ENCODE measurements at regions not wholly inside any gene's neighbourhood (a gene's known extent, or its start where the extent isn't known, plus 50 kb on each side); places are given as distances from the start of the nearest gene placed in this dataset.

DNA sequence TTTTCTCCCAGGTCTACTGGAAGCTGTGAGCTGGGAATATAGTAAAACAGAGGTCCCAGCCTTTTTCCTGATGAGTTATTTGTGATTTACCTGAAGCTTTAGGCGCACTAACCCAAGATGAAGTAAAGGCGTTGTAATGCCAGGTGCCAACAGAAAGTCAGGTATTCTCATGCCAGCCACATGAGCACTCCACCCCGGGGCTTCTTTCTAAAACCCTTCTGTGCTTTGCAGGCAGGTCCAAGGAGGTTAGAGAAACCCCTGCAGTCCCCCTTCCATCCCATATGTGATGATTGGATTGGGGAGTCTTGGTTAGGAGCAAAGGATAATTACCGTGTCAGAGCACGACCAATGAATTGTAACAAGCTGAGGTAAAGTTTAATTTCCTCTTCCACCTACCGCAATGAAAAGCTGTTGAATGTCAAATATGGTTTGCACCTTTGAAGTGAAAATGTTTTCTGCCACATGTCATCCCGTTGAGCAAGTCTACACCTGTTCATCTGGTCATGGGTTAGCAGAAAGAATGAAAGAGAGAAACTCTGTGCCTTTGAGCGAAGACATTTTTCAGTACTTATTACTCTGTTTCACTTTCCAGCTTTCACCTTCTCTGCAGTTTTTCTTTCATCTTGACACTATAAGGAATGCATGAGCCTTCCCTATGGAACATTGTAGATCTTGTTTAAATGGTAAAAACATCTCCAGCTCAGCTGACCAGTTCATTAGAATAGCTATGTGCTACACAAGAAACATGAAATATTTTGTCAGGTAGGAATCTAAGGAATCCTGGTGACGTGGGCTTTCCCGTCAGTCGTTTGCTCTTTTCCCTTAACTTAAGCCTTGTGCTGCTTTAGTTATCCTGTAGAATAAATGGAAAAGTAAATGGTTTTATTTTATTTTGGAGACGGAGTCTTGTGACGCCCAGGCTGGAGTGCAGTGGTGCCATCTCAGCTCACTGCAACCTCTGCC is 204.6 kb upstream of the IL12A start:
- Mint-ChIP-seq H3K27me3 (ENCODE audit: low read depth) (peaks cover 4% of the 10 kb centered on the region), H3K9me3 (no peaks in the 10 kb centered on the region), H3K27ac (no peak overlapping the region), H3K36me3 (ENCODE audit: low read depth) (no peaks in the 10 kb centered on the region), H3K4me3 (no peak overlapping the region), H3K4me1 (ENCODE audit: low read depth) (no peaks in the 10 kb centered on the region)
- DNase-seq, result no peak
- CTCF ChIA-PET, result interaction anchor here (0.6 kb wide), 2 partner anchors 267 to 1149 kb away, joined by 3 to 4 read pairs; no protein-coding TSS in a partner anchor
- intact Hi-C loops (cut with micrococcal nuclease), result no loop called here

DNA sequence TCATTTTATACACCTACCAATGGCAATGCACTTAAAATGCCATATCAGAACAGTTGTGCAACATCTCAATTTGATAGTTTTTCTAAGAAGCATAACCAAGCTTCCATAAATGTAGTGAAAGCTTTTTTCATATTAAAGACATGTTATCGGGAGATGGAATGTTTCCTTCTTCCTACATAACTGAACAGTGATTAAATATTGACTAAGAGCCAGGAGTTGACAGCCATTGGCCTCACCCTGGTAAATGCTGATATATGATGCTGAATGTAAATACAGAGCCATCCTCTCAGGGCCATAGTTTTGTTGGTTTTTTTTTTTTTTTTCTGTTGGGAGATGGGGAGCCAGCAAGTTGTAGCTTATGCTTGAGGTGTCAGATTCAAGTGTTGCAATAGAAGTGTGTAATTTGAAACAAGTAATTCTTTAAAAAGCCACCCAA is 203.3 kb upstream of the IL12A start:
- CTCF ChIA-PET, result interaction anchor here (0.7 kb wide), 1 partner anchor 19 kb away, joined by 3 read pairs; no protein-coding TSS in a partner anchor
- intact Hi-C loops (cut with micrococcal nuclease), result no loop called here
- H3K4me1 Mint-ChIP-seq (ENCODE audit: low read depth), result no peaks in the 10 kb centered on the region

DNA sequence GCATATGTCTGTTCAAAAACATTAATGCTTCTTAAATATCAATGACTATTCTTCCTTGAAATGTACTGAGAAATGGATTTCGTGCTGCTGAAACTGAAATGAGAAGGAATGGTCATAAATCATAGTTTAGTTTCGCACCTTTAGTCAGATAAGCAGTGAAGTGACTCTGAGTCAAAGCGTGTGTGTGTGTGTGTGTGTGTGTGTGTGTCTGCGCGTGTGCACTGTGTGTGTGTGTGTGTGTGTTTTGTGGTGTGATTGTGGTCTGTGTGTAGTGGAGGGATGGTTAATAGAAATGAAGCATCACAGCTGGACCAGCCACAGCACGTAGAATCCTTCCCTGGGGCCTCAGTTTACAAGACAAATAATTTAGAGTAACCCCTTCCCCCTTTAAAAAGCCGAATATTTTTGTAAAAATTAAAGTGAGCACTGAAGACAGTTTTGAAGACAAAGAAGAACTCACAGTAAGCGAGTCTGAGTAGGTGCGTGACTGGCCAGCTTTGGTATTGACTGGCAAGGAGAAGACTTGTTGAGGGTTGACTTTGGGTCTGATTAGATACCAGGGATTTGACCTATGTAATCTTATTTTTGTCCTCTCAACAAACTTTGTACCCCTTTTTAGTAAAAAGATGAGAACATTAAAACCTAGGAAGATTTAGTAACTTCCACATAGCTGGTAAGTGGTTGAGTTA is 202.0 kb upstream of the IL12A start:
- Mint-ChIP-seq H3K36me3 (ENCODE audit: low read depth) (no peaks in the 10 kb centered on the region), H3K4me1 (ENCODE audit: low read depth) (no peaks in the 10 kb centered on the region), H3K27ac (no peak overlapping the region), H3K4me3 (no peak overlapping the region), H3K27me3 (ENCODE audit: low read depth) (peaks cover 6% of the 10 kb centered on the region), H3K9me3 (no peaks in the 10 kb centered on the region)
- intact Hi-C loops (cut with micrococcal nuclease), result no loop called here
- CTCF ChIA-PET, result no interaction called here
- no peak for DNase-seq

More for the DNA sequence above, 203.3 kb upstream of the IL12A start:
- H3K27ac Mint-ChIP-seq, result no peak overlapping the region
- H3K4me3 Mint-ChIP-seq, result no peak overlapping the region
- DNase-seq, result no peak
- H3K9me3 Mint-ChIP-seq, result no peaks in the 10 kb centered on the region
- no peaks in the 10 kb centered on the region for H3K36me3 Mint-ChIP-seq (ENCODE audit: low read depth)
- H3K27me3 Mint-ChIP-seq (ENCODE audit: low read depth), result peaks cover 3% of the 10 kb centered on the region

DNA sequence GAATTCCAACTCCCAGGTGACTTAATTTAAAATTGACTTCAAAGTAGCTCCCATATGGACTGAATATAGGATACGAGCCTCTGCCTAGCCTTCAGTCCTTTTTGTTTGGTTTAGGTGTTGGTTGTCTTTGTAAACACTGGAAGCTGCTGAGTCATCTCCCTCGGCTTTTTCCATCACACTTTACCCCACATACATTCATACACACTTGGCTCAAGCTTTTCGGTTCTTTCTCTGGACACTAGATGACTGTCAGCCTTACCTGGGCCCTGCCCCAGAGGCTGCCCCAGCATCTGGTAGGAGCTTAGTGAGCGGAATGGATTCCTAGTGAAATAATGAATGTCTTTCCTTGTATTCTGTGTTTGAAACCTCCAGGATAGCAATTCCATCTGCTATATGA is 201.5 kb upstream of the IL12A start:
- CTCF ChIA-PET, result no interaction called here
- H3K4me3 Mint-ChIP-seq, result no peak overlapping the region
- H3K36me3 Mint-ChIP-seq (ENCODE audit: low read depth), result no peaks in the 10 kb centered on the region
- intact Hi-C loops (cut with micrococcal nuclease), result no loop called here
- H3K9me3 Mint-ChIP-seq, result no peaks in the 10 kb centered on the region
- DNase-seq, result no peak
- no peaks in the 10 kb centered on the region for H3K4me1 Mint-ChIP-seq (ENCODE audit: low read depth)
- peaks cover 6% of the 10 kb centered on the region for H3K27me3 Mint-ChIP-seq (ENCODE audit: low read depth)
- H3K27ac Mint-ChIP-seq, result no peak overlapping the region

GRCh38 chr3:159787794-159788205 is 200.8 kb upstream of the IL12A start:
- CTCF ChIA-PET, result no interaction called here
- DNase-seq, result no peak
- no peaks in the 10 kb centered on the region for H3K4me1 Mint-ChIP-seq (ENCODE audit: low read depth)
- H3K4me3 Mint-ChIP-seq, result no peak overlapping the region
- H3K9me3 Mint-ChIP-seq, result no peaks in the 10 kb centered on the region
- intact Hi-C loops (cut with micrococcal nuclease), result no loop called here
- H3K36me3 Mint-ChIP-seq (ENCODE audit: low read depth), result no peaks in the 10 kb centered on the region
- no peak overlapping the region for H3K27ac Mint-ChIP-seq
- H3K27me3 Mint-ChIP-seq (ENCODE audit: low read depth), result peaks cover 6% of the 10 kb centered on the region

DNA sequence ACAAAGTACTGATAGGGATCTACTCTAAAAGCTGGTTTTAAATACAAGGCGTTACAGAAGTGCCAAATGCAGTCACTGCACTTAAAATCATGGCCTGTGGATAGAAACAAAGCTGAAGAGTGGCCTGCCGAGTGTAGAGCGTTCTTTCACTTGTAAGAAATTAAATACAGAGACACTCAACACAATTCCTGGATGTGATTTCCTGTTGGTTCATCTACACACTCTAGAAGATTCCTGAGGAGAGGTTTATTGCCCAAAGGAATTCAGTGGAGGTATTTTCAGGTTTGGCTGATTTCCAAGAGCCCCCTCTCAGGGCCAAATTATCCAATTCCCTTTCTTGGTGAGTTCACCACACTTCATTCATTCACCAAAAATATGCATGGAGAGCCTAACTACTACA is 200.3 kb upstream of the IL12A start:
- peaks cover 11% of the 10 kb centered on the region for H3K27me3 Mint-ChIP-seq (ENCODE audit: low read depth)
- no peaks in the 10 kb centered on the region for H3K9me3 Mint-ChIP-seq
- no peaks in the 10 kb centered on the region for H3K36me3 Mint-ChIP-seq (ENCODE audit: low read depth)
- DNase-seq, result no peak
- CTCF ChIA-PET, result no interaction called here
- no peaks in the 10 kb centered on the region for H3K4me1 Mint-ChIP-seq (ENCODE audit: low read depth)
- intact Hi-C loops (cut with micrococcal nuclease), result no loop called here
- H3K27ac Mint-ChIP-seq, result no peak overlapping the region
- no peak overlapping the region for H3K4me3 Mint-ChIP-seq

GRCh38 chr3:159789017-159789416 is 199.6 kb upstream of the IL12A start:
- intact Hi-C loops (cut with micrococcal nuclease), result no loop called here
- no peaks in the 10 kb centered on the region for H3K36me3 Mint-ChIP-seq (ENCODE audit: low read depth)
- no peak overlapping the region for H3K27ac Mint-ChIP-seq
- DNase-seq, result no peak
- no peaks in the 10 kb centered on the region for H3K9me3 Mint-ChIP-seq
- no peak overlapping the region for H3K4me3 Mint-ChIP-seq
- CTCF ChIA-PET, result no interaction called here
- peaks cover 11% of the 10 kb centered on the region for H3K27me3 Mint-ChIP-seq (ENCODE audit: low read depth)
- peaks cover 2% of the 10 kb centered on the region for H3K4me1 Mint-ChIP-seq (ENCODE audit: low read depth)

- DNase-seq, result no peak
- H3K36me3 Mint-ChIP-seq (ENCODE audit: low read depth), result no peaks in the 10 kb centered on the region
- H3K4me1 Mint-ChIP-seq (ENCODE audit: low read depth), result peaks cover 2% of the 10 kb centered on the region
- no peaks in the 10 kb centered on the region for H3K9me3 Mint-ChIP-seq
- H3K4me3 Mint-ChIP-seq, result no peak overlapping the region
- CTCF ChIA-PET, result no interaction called here
- intact Hi-C loops (cut with micrococcal nuclease), result no loop called here
- H3K27ac Mint-ChIP-seq, result no peak overlapping the region
- peaks cover 11% of the 10 kb centered on the region for H3K27me3 Mint-ChIP-seq (ENCODE audit: low read depth)
Observed at GRCh38 chr3:159789742-159790635, 198.6 kb upstream of the IL12A start.

GRCh38 chr3:159791336-159791735 is 197.3 kb upstream of the IL12A start:
- Mint-ChIP-seq H3K4me3 (no peak overlapping the region), H3K9me3 (no peaks in the 10 kb centered on the region), H3K27ac (no peak overlapping the region), H3K36me3 (ENCODE audit: low read depth) (no peaks in the 10 kb centered on the region), H3K4me1 (ENCODE audit: low read depth) (peaks cover 2% of the 10 kb centered on the region), H3K27me3 (ENCODE audit: low read depth) (peaks cover 11% of the 10 kb centered on the region)
- intact Hi-C loops (cut with micrococcal nuclease), result no loop called here
- CTCF ChIA-PET, result no interaction called here
- DNase-seq, result no peak

- H3K4me3 Mint-ChIP-seq, result no peak overlapping the region
- intact Hi-C loops (cut with micrococcal nuclease), result no loop called here
Observed at GRCh38 chr3:159792070-159792469, 196.6 kb upstream of the IL12A start.

DNA sequence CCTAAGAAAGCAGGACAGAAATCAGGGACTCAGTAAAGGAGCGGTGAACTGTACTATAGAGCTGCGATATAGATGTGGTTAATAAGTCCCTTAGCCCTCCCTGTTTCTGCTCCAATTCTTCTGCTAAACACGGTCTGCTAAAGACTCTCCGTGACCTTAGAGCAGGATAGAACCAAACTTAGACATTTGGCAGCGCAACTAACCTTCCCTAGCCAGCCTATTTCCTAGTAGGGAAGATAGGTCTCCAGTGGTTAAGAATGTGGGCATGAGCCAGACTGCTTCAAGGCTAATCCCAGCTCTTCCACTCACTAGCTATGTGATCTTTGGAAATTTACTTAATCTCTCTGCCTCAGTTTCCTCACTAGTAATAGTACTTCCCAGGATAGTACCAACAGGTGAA is 193.6 kb upstream of the IL12A start:
- Mint-ChIP-seq H3K27me3 (ENCODE audit: low read depth) (peaks cover 9% of the 10 kb centered on the region), H3K27ac (no peak overlapping the region), H3K4me1 (ENCODE audit: low read depth) (peaks cover 3% of the 10 kb centered on the region), H3K4me3 (no peak overlapping the region), H3K36me3 (ENCODE audit: low read depth) (no peaks in the 10 kb centered on the region), H3K9me3 (no peaks in the 10 kb centered on the region)
- CTCF ChIA-PET, result interaction anchor here (1.1 to 1.3 kb wide), 2 partner anchors 27 to 465 kb away, joined by 3 read pairs; no protein-coding TSS in a partner anchor
- intact Hi-C loops (cut with micrococcal nuclease), result no loop called here
- DNase-seq, result no peak

More at GRCh38 chr3:159792070-159792469, 196.6 kb upstream of the IL12A start:
- Mint-ChIP-seq H3K4me1 (ENCODE audit: low read depth) (peaks cover 3% of the 10 kb centered on the region), H3K9me3 (no peaks in the 10 kb centered on the region), H3K27ac (no peak overlapping the region), H3K27me3 (ENCODE audit: low read depth) (peaks cover 11% of the 10 kb centered on the region), H3K36me3 (ENCODE audit: low read depth) (no peaks in the 10 kb centered on the region)
- CTCF ChIA-PET, result no interaction called here
- no peak for DNase-seq

DNA sequence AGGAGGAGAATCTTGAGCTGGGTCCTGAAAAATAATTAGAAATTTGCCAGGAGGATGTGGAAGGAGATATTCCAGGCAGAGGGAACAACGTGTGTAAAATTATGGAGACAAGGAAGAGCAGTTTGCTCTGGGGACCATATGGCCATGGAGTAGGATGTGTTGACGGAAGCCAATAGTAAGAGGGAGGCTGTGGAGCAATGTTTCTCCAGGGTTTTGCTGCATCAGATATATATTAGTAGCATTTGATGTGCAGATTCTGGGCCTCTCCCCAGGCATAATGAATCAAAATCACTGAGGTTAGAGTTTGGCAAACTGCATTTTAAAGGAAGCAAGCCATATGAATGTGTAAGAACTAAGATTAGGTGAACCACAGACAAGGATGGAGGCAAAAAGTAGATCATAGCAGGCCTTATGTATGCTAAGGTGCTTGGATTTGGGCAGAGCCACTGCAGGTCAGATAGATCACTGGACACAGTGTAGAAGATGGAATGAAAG is 192.9 kb upstream of the IL12A start:
- intact Hi-C loops (cut with micrococcal nuclease), result no loop called here

More for the DNA sequence above, 192.9 kb upstream of the IL12A start:
- peaks cover 3% of the 10 kb centered on the region for H3K4me1 Mint-ChIP-seq (ENCODE audit: low read depth)
- no peaks in the 10 kb centered on the region for H3K36me3 Mint-ChIP-seq (ENCODE audit: low read depth)
- CTCF ChIA-PET, result no interaction called here
- H3K4me3 Mint-ChIP-seq, result no peak overlapping the region
- H3K9me3 Mint-ChIP-seq, result no peaks in the 10 kb centered on the region
- H3K27me3 Mint-ChIP-seq (ENCODE audit: low read depth), result peaks cover 9% of the 10 kb centered on the region
- DNase-seq, result no peak
- no peak overlapping the region for H3K27ac Mint-ChIP-seq
